ENCODE measurements at regions not wholly inside any gene's neighbourhood (a gene's known extent, or its start where the extent isn't known, plus 50 kb on each side); places are given as distances from the start of the nearest gene placed in this dataset.

- H3K9ac ChIP-seq (ENCODE audit: low read length): no peak overlapping the region
- H3K4me1 ChIP-seq (ENCODE audit: control insufficient read depth in 2 of 2, insufficient read depth in 2 of 2, low read length in 2 of 2): peaks cover 0 to 14% of the 10 kb centered on the region in 2 donors
- no peaks in the 10 kb centered on the region for H3K79me2 ChIP-seq (ENCODE audit: control insufficient read depth, insufficient read depth, low read length)
- no peak overlapping the region for H3K4me2 ChIP-seq (replicated peaks; ENCODE audit: low read depth, low read length, poor library complexity, severe bottlenecking)
- no peak overlapping the region for H3K27ac ChIP-seq (ENCODE audit: low read length in 2 of 2)
- WGBS (ENCODE audit: insufficient coverage): 92% methylated on average over 5 of the region's 9 CpGs
- no peak overlapping the region for H3K4me3 ChIP-seq (ENCODE audit: control extremely low read depth in 1 of 5, extremely low read depth in 1 of 5, insufficient read depth in 1 of 5, low read depth in 2 of 5, low read length in 4 of 5)
- intact Hi-C loops (cut with micrococcal nuclease): loop anchor here (5.0 kb wide), 1 partner anchor 266 kb away; no protein-coding TSS in a partner anchor
- H4K20me1 ChIP-seq (ENCODE audit: control insufficient read depth, insufficient read depth, low read length, poor library complexity, severe bottlenecking): no peaks in the 10 kb centered on the region
- DNase-seq: no peak
- ChIA-PET CTCF (interaction anchor here (0.5 to 7.0 kb wide), 19 partner anchors 10 to 1698 kb away, joined by 3 to 204 read pairs (median 4); no protein-coding TSS in a partner anchor), POLR2A (no interaction called here)
- H3K36me3 ChIP-seq (replicated peaks in 1 of 2; ENCODE audit: control extremely low read depth in 1 of 2, control insufficient read depth in 1 of 2, extremely low read depth in 1 of 2, insufficient read depth in 2 of 2, low read length in 1 of 2): no peaks in the 10 kb centered on the region
- peaks cover 12% of the 10 kb centered on the region for H3K4me1 Mint-ChIP-seq
- no peak for TF ChIP-seq EZH2 (IDR thresholded peaks at IDR 0.05; ENCODE audit: borderline replicate concordance, insufficient read depth, low read depth, low read length, poor library complexity, severe bottlenecking)
- no peak for TF ChIP-seq CTCF (IDR thresholded peaks at IDR 0.05)
- H3K9me3 ChIP-seq (ENCODE audit: control extremely low read depth in 1 of 3, control insufficient read depth in 2 of 3, insufficient read depth in 1 of 3, low read length in 2 of 3): peaks cover 0 to 3% (median 0%) of the 10 kb centered on the region in 3 donors
- no peak for ATAC-seq (ENCODE audit: low read depth)
- H3K4me3 Mint-ChIP-seq: no peak overlapping the region
- no peak overlapping the region for H2AFZ ChIP-seq (ENCODE audit: insufficient read depth, low read depth, low read length, poor library complexity, severe bottlenecking)
- H3K27me3 ChIP-seq (replicated peaks in 1 of 4; ENCODE audit: control extremely low read depth in 1 of 4, control insufficient read depth in 3 of 4, insufficient read depth in 4 of 4, low read length in 3 of 4): peaks cover 0 to 8% (median 2%) of the 10 kb centered on the region in 4 experiments
- peaks cover 3% of the 10 kb centered on the region for H3K27me3 Mint-ChIP-seq
- no peak overlapping the region for H3K27ac Mint-ChIP-seq
- no peaks in the 10 kb centered on the region for H3K9me3 Mint-ChIP-seq (ENCODE audit: insufficient read depth)
Observed at GRCh38 chr20:40966516-40967185, 62.0 kb upstream of the TOP1 start.

- Histone ChIP-seq H3K9ac (ENCODE audit: low read length) (no peak overlapping the region), H2AFZ (ENCODE audit: insufficient read depth, low read depth, low read length, poor library complexity, severe bottlenecking) (no peak overlapping the region), H3K9me3 (ENCODE audit: control extremely low read depth in 1 of 3, control insufficient read depth in 2 of 3, insufficient read depth in 1 of 3, low read length in 2 of 3) (peaks cover 0 to 2% (median 0%) of the 10 kb centered on the region in 3 donors), H3K27me3 (replicated peaks in 1 of 4; ENCODE audit: control extremely low read depth in 1 of 4, control insufficient read depth in 3 of 4, insufficient read depth in 4 of 4, low read length in 3 of 4) (peaks cover 0 to 7% (median 2%) of the 10 kb centered on the region in 4 experiments), H3K4me1 (ENCODE audit: control insufficient read depth in 2 of 2, insufficient read depth in 2 of 2, low read length in 2 of 2) (peaks cover 0 to 12% of the 10 kb centered on the region in 2 donors), H3K4me3 (ENCODE audit: control extremely low read depth in 1 of 5, extremely low read depth in 1 of 5, insufficient read depth in 1 of 5, low read depth in 2 of 5, low read length in 4 of 5) (no peak overlapping the region), H3K4me2 (replicated peaks; ENCODE audit: low read depth, low read length, poor library complexity, severe bottlenecking) (no peak overlapping the region), H4K20me1 (ENCODE audit: control insufficient read depth, insufficient read depth, low read length, poor library complexity, severe bottlenecking) (no peaks in the 10 kb centered on the region), H3K27ac (ENCODE audit: low read length in 2 of 2) (no peak overlapping the region), H3K36me3 (replicated peaks in 1 of 2; ENCODE audit: control extremely low read depth in 1 of 2, control insufficient read depth in 1 of 2, extremely low read depth in 1 of 2, insufficient read depth in 2 of 2, low read length in 1 of 2) (no peaks in the 10 kb centered on the region), H3K79me2 (ENCODE audit: control insufficient read depth, insufficient read depth, low read length) (no peaks in the 10 kb centered on the region)
- peaks cover 3% of the 10 kb centered on the region for H3K27me3 Mint-ChIP-seq
- peaks cover 12% of the 10 kb centered on the region for H3K4me1 Mint-ChIP-seq
- no peak overlapping the region for H3K4me3 Mint-ChIP-seq
- no peak for ATAC-seq (ENCODE audit: low read depth)
- TF ChIP-seq CTCF (IDR thresholded peaks at IDR 0.05) (no peak), EZH2 (IDR thresholded peaks at IDR 0.05; ENCODE audit: borderline replicate concordance, insufficient read depth, low read depth, low read length, poor library complexity, severe bottlenecking) (no peak)
- CTCF ChIA-PET: interaction anchor here (0.7 to 7.0 kb wide), 35 partner anchors 8 to 374 kb away, joined by 3 to 204 read pairs (median 6); partner anchors contain the start of genes LPIN3 and TOP1
- intact Hi-C loops (cut with micrococcal nuclease): loop anchor here (1.0 to 5.0 kb wide), 8 partner anchors 24 to 373 kb away; partner anchors contain the start of genes LPIN3 and TOP1
- H3K9me3 Mint-ChIP-seq (ENCODE audit: insufficient read depth): no peaks in the 10 kb centered on the region
- DNase-seq: no peak
- no peak overlapping the region for H3K27ac Mint-ChIP-seq
- WGBS (ENCODE audit: insufficient coverage): 100% methylated on average over 1 of the region's 4 CpGs
- POLR2A ChIA-PET: interaction anchor here (0.7 kb wide), 1 partner anchor 17 kb away, joined by 15 read pairs; no protein-coding TSS in a partner anchor
Observed at GRCh38 chr20:40967700-40968099, 60.9 kb upstream of the TOP1 start.

Measured in B cell (primary cell).